HUES48 (cell line): ENCODE measurements at regions not wholly inside any gene's neighbourhood (a gene's known extent, or its start where the extent isn't known, plus 50 kb on each side); places are given as distances from the start of the nearest gene placed in this dataset.
"Not testable (repeated sequence)": the region's sequence is repeated elsewhere in the genome, so short reads cannot be mapped to it uniquely, and the experiment has no call there.

Experiments used
- H3K27ac ChIP-seq: one replicate; pipeline ENCODE4 v1.7.0; 2013; ENCODE audit warnings: low read depth, low read length, inconsistent platforms
- H3K27me3 ChIP-seq: 2 replicates; pipeline ENCODE4 v1.6.1; 2013; ENCODE audit warnings: mild to moderate bottlenecking, low read length; ENCODE audit not compliant: control insufficient read depth, insufficient read depth
- H3K36me3 ChIP-seq: 2 replicates; pipeline ENCODE4 v1.6.1; 2013; ENCODE audit warnings: low read length; ENCODE audit not compliant: control insufficient read depth, insufficient read depth
- H3K4me1 ChIP-seq: 2 replicates; pipeline ENCODE4 v1.6.1; 2013; ENCODE audit warnings: mild to moderate bottlenecking, low read length; ENCODE audit not compliant: control insufficient read depth, insufficient read depth
- H3K4me3 ChIP-seq: 2 replicates; pipeline ENCODE4 v1.5.1; 2013; ENCODE audit warnings: mild to moderate bottlenecking, low read depth, low read length
- H3K9ac ChIP-seq: 2 replicates; pipeline ENCODE4 v1.6.1; 2013; ENCODE audit warnings: mild to moderate bottlenecking, low read depth, low read length, moderate library complexity
- H3K9me3 ChIP-seq: 2 replicates; pipeline ENCODE4 v1.6.1; 2013; ENCODE audit warnings: low read length; ENCODE audit not compliant: control insufficient read depth, insufficient read depth

- Histone ChIP-seq H3K9ac (no peak overlapping the region), H3K27me3 (no peaks in the 10 kb centered on the region), H3K9me3 (no peaks in the 10 kb centered on the region), H3K27ac (no peak overlapping the region), H3K36me3 (no peaks in the 10 kb centered on the region), H3K4me3 (no peak overlapping the region), H3K4me1 (no peaks in the 10 kb centered on the region)
These were observed 226.2 kb downstream of the PDCD6IP start for GRCh38 chr3:34024447-34025240.

- no peaks in the 10 kb centered on the region for H3K36me3 ChIP-seq
- no peak overlapping the region for H3K27ac ChIP-seq
- no peak overlapping the region for H3K9ac ChIP-seq
- H3K4me1 ChIP-seq, result no peaks in the 10 kb centered on the region
- H3K4me3 ChIP-seq, result no peak overlapping the region
- H3K9me3 ChIP-seq, result no peaks in the 10 kb centered on the region
- no peaks in the 10 kb centered on the region for H3K27me3 ChIP-seq
These were observed 235.4 kb downstream of the PDCD6IP start for GRCh38 chr3:34033839-34034238.

- no peak overlapping the region for H3K9ac ChIP-seq
- no peaks in the 10 kb centered on the region for H3K27me3 ChIP-seq
- no peak overlapping the region for H3K27ac ChIP-seq
- no peak overlapping the region for H3K4me3 ChIP-seq
- H3K36me3 ChIP-seq, result no peaks in the 10 kb centered on the region
- no peaks in the 10 kb centered on the region for H3K9me3 ChIP-seq
- H3K4me1 ChIP-seq, result no peaks in the 10 kb centered on the region
These were observed 236.4 kb downstream of the PDCD6IP start for GRCh38 chr3:34034840-34035239.

GRCh38 chr3:34035775-34036174 lies 237.3 kb downstream of the PDCD6IP start:
- H3K27me3 ChIP-seq, result no peaks in the 10 kb centered on the region
- H3K9ac ChIP-seq, result no peak overlapping the region
- no peak overlapping the region for H3K4me3 ChIP-seq
- no peaks in the 10 kb centered on the region for H3K4me1 ChIP-seq
- no peaks in the 10 kb centered on the region for H3K9me3 ChIP-seq
- H3K27ac ChIP-seq, result no peak overlapping the region
- H3K36me3 ChIP-seq, result no peaks in the 10 kb centered on the region

- no peaks in the 10 kb centered on the region for H3K36me3 ChIP-seq
- no peak overlapping the region for H3K9ac ChIP-seq
- no peak overlapping the region for H3K27ac ChIP-seq
- H3K27me3 ChIP-seq, result no peaks in the 10 kb centered on the region
- no peaks in the 10 kb centered on the region for H3K9me3 ChIP-seq
- no peaks in the 10 kb centered on the region for H3K4me1 ChIP-seq
- no peak overlapping the region for H3K4me3 ChIP-seq
These were observed 238.8 kb downstream of the PDCD6IP start for GRCh38 chr3:34037260-34037659.

GRCh38 chr3:34038131-34038530 lies 239.7 kb downstream of the PDCD6IP start:
- Histone ChIP-seq H3K4me1 (no peaks in the 10 kb centered on the region), H3K36me3 (no peaks in the 10 kb centered on the region), H3K9me3 (no peaks in the 10 kb centered on the region), H3K27me3 (no peaks in the 10 kb centered on the region), H3K4me3 (no peak overlapping the region), H3K27ac (no peak overlapping the region), H3K9ac (no peak overlapping the region)

- Histone ChIP-seq H3K9ac (no peak overlapping the region), H3K4me3 (no peak overlapping the region), H3K36me3 (no peaks in the 10 kb centered on the region), H3K27me3 (no peaks in the 10 kb centered on the region), H3K4me1 (no peaks in the 10 kb centered on the region), H3K9me3 (no peaks in the 10 kb centered on the region), H3K27ac (no peak overlapping the region)
These were observed 247.7 kb downstream of the PDCD6IP start for GRCh38 chr3:34046154-34046553.

GRCh38 chr3:34053626-34054025 lies 255.2 kb downstream of the PDCD6IP start:
- Histone ChIP-seq H3K27ac (no peak overlapping the region), H3K4me3 (no peak overlapping the region), H3K27me3 (no peaks in the 10 kb centered on the region), H3K36me3 (no peaks in the 10 kb centered on the region), H3K9ac (no peak overlapping the region), H3K9me3 (no peaks in the 10 kb centered on the region), H3K4me1 (peaks cover 4% of the 10 kb centered on the region; the same call in 1 of the 2 replicates)

GRCh38 chr3:34056181-34056910 lies 257.9 kb downstream of the PDCD6IP start:
- Histone ChIP-seq H3K4me3 (no peak overlapping the region), H3K9ac (no peak overlapping the region), H3K27me3 (no peaks in the 10 kb centered on the region), H3K9me3 (no peaks in the 10 kb centered on the region), H3K27ac (no peak overlapping the region), H3K4me1 (peaks cover 4% of the 10 kb centered on the region; the same call in 1 of the 2 replicates), H3K36me3 (no peaks in the 10 kb centered on the region)

GRCh38 chr3:34056951-34057390 lies 258.5 kb downstream of the PDCD6IP start:
- Histone ChIP-seq H3K27me3 (no peaks in the 10 kb centered on the region), H3K9ac (no peak overlapping the region), H3K36me3 (no peaks in the 10 kb centered on the region), H3K27ac (no peak overlapping the region), H3K4me1 (peaks cover 4% of the 10 kb centered on the region; the same call in 1 of the 2 replicates), H3K4me3 (no peak overlapping the region), H3K9me3 (no peaks in the 10 kb centered on the region)

- not testable (repeated sequence) for H3K27me3 ChIP-seq, H3K9ac ChIP-seq, H3K4me1 ChIP-seq, H3K27ac ChIP-seq, H3K9me3 ChIP-seq, H3K4me3 ChIP-seq, H3K36me3 ChIP-seq
These were observed 262.6 kb downstream of the PDCD6IP start for GRCh38 chr3:34060995-34061394.
